GM23338 (cell line): ENCODE measurements at regions not wholly inside any gene's neighbourhood (a gene's known extent, or its start where the extent isn't known, plus 50 kb on each side); places are given as distances from the start of the nearest gene placed in this dataset.
A peak's percentile ranks its signal among the peaks of the same experiment; 100 is the strongest.

Source experiments
- ATAC-seq: fragments of 200-7000 bp; cut with Tn5 transposase; 3 replicates; pipeline ENCODE4 v1.9.1; 2020
- DNase-seq: peaks from one replicate; pipeline ENCODE4 v3.0.0-alpha.2; 2015; ENCODE audit warnings: low spot score
- H2AFZ ChIP-seq: fragments of 200-600 bp; sonication (generic); 2 replicates; pipeline ENCODE4 v1.8.0; 2016; ENCODE audit warnings: antibody characterized with exemption, mild to moderate bottlenecking, moderate library complexity
- H3F3A ChIP-seq: fragments of 200-600 bp; sonication (generic); replicated peaks from 2 replicates; pipeline ENCODE4 v1.8.0; 2017; ENCODE audit warnings: antibody characterized with exemption, mixed run types, low read depth
- H3K27ac ChIP-seq: fragments of 200-600 bp; sonication (generic); 2 replicates; pipeline ENCODE4 v1.6.1; 2016; ENCODE audit warnings: low read depth
- H3K27me3 ChIP-seq: fragments of 200-600 bp; sonication (generic); 2 replicates; pipeline ENCODE4 v1.8.0; 2016; ENCODE audit warnings: mild to moderate bottlenecking, mixed run types, moderate library complexity; ENCODE audit not compliant: insufficient read depth
- H3K36me3 ChIP-seq: fragments of 200-600 bp; sonication (generic); 2 replicates; pipeline ENCODE4 v1.8.0; 2016; ENCODE audit warnings: mild to moderate bottlenecking; ENCODE audit not compliant: insufficient read depth
- H3K4me1 ChIP-seq: fragments of 200-600 bp; sonication (generic); 2 replicates; pipeline ENCODE4 v1.8.0; 2016; ENCODE audit warnings: mild to moderate bottlenecking, moderate library complexity; ENCODE audit not compliant: insufficient read depth
- H3K4me2 ChIP-seq: fragments of 200-600 bp; sonication (generic); 2 replicates; pipeline ENCODE4 v1.7.1; 2017; ENCODE audit warnings: mixed run types
- H3K4me3 ChIP-seq: fragments of 200-600 bp; sonication (generic); 2 replicates; pipeline ENCODE4 v1.6.1; 2016; ENCODE audit warnings: mixed run types
- H3K79me2 ChIP-seq: fragments of 200-600 bp; sonication (generic); replicated peaks from 2 replicates; pipeline ENCODE4 v1.8.0; 2017; ENCODE audit warnings: mild to moderate bottlenecking; ENCODE audit not compliant: insufficient read depth
- H3K9me2 ChIP-seq: fragments of 200-600 bp; sonication (generic); 2 replicates; pipeline ENCODE4 v1.8.0; 2017; ENCODE audit not compliant: insufficient read depth
- H4K20me1 ChIP-seq: fragments of 200-600 bp; sonication (generic); replicated peaks from 2 replicates; pipeline ENCODE4 v1.8.0; 2017; ENCODE audit warnings: mild to moderate bottlenecking; ENCODE audit not compliant: insufficient read depth
- H3K27ac Mint-ChIP-seq: 2 replicates; pipeline ENCODE4 v1.8.0; 2020; ENCODE audit warnings: inconsistent platforms, mild to moderate bottlenecking, moderate library complexity, mixed read lengths
- H3K27me3 Mint-ChIP-seq: 3 replicates; pipeline ENCODE4 v1.8.0; 2022; ENCODE audit warnings: low read depth, mild to moderate bottlenecking, moderate library complexity, mixed read lengths, inconsistent platforms; ENCODE audit not compliant: insufficient read depth, poor library complexity
- H3K36me3 Mint-ChIP-seq: 3 replicates; pipeline ENCODE4 v1.8.0; 2021; ENCODE audit warnings: low read depth, mild to moderate bottlenecking, inconsistent platforms, moderate library complexity, mixed read lengths
- H3K4me1 Mint-ChIP-seq: 3 replicates; pipeline ENCODE4 v1.8.0; 2020; ENCODE audit warnings: mild to moderate bottlenecking, inconsistent platforms, mixed read lengths
- H3K4me3 Mint-ChIP-seq: 3 replicates; pipeline ENCODE4 v1.8.0; 2021; ENCODE audit warnings: moderate library complexity, mild to moderate bottlenecking, inconsistent platforms, mixed read lengths
- H3K9me3 Mint-ChIP-seq: 3 replicates; pipeline ENCODE4 v1.8.0; 2020; ENCODE audit warnings: moderate library complexity, mild to moderate bottlenecking, inconsistent platforms, mixed read lengths
- EZH2 ChIP-seq: fragments of 200-600 bp; sonication (generic); IDR thresholded peaks from one replicate; pipeline ENCODE4 v1.8.0; 2017; ENCODE audit warnings: antibody characterized with exemption, mild to moderate bottlenecking, low read depth; ENCODE audit not compliant: unreplicated experiment
- EZH2phosphoT487 ChIP-seq: fragments of 200-600 bp; sonication (generic); IDR thresholded peaks from one replicate; pipeline ENCODE4 v1.8.1; 2018; ENCODE audit warnings: antibody characterized with exemption; ENCODE audit not compliant: unreplicated experiment
- NANOG ChIP-seq: IDR thresholded peaks from 2 replicates; pipeline ENCODE4 v1.6.1; 2016; ENCODE audit warnings: antibody characterized with exemption, borderline replicate concordance
- POLR2AphosphoS5 ChIP-seq: IDR thresholded peaks from 2 replicates; pipeline ENCODE4 v1.6.1; 2016; ENCODE audit warnings: antibody characterized with exemption, low read depth
- STAT1 ChIP-seq: IDR thresholded peaks from one replicate; pipeline ENCODE4 v1.6.1; 2016; ENCODE audit warnings: antibody characterized with exemption; ENCODE audit not compliant: unreplicated experiment
- TF ChIP-seq, protein P1 (sequence below), 2 experiments: fragments of 200-600 bp in 1 of 2; sonication (generic) in 1 of 2; conservative IDR thresholded peaks; 2 replicates each; pipeline versions ENCODE4 v1.5.1 to v1.6.1; 2016 to 2017; ENCODE audit warnings: antibody characterized with exemption in 2 of 2, low read depth in 2 of 2, mild to moderate bottlenecking in 2 of 2, moderate library complexity in 1 of 2

DNA sequence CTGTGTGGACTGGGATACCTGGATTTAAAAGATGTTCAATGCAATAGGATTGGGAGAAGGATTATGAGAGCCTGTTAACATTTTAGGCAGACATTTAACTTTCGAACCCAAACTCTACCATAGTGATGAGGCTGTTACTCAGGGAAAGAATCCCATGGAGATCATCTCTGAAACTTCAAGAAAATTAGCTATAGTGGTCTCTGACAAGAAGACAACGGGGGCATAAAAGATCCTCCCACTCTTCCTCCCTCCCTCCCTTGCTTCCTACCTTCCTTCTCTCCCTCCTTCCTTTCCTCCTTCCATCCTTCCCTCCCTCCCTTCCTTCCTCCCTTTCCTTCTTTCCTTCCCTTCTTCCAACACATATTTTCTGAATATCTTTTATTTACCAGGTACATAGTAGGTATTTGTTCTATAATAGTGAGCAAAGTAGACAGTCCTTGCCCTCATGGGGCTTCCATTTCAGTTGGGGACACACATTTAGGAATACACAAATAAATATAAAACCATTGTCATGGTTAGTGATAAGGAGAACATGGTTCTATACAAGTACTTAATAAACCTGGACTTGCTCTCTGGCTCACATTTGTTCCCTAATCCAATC is 143.2 kb downstream of the ATP6V1G3 start:
- Histone ChIP-seq H3K4me1 (peaks cover 5% of the 10 kb centered on the region), H3K79me2 (no peaks in the 10 kb centered on the region), H3K4me3 (no peak overlapping the region), H3K27ac (no peak overlapping the region), H3F3A (no peaks in the 10 kb centered on the region), H2AFZ (no peak overlapping the region), H3K36me3 (no peaks in the 10 kb centered on the region), H3K9me2 (no peaks in the 10 kb centered on the region), H3K27me3 (no peaks in the 10 kb centered on the region), H3K4me2 (no peak overlapping the region), H4K20me1 (no peaks in the 10 kb centered on the region)
- Mint-ChIP-seq H3K27ac (no peak overlapping the region), H3K4me3 (no peak overlapping the region), H3K27me3 (peaks cover 2% of the 10 kb centered on the region), H3K9me3 (no peaks in the 10 kb centered on the region), H3K36me3 (no peaks in the 10 kb centered on the region), H3K4me1 (no peaks in the 10 kb centered on the region)
- TF ChIP-seq, protein P1, sequence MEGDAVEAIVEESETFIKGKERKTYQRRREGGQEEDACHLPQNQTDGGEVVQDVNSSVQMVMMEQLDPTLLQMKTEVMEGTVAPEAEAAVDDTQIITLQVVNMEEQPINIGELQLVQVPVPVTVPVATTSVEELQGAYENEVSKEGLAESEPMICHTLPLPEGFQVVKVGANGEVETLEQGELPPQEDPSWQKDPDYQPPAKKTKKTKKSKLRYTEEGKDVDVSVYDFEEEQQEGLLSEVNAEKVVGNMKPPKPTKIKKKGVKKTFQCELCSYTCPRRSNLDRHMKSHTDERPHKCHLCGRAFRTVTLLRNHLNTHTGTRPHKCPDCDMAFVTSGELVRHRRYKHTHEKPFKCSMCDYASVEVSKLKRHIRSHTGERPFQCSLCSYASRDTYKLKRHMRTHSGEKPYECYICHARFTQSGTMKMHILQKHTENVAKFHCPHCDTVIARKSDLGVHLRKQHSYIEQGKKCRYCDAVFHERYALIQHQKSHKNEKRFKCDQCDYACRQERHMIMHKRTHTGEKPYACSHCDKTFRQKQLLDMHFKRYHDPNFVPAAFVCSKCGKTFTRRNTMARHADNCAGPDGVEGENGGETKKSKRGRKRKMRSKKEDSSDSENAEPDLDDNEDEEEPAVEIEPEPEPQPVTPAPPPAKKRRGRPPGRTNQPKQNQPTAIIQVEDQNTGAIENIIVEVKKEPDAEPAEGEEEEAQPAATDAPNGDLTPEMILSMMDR (conservative IDR thresholded peaks at IDR 0.05; ENCODE audit: low read depth in 2 of 2) = no peak
- TF ChIP-seq EZH2 (no peak), EZH2phosphoT487 (no peak), POLR2AphosphoS5 (no peak)
- DNase-seq (no peak), ATAC-seq (no peak)

GRCh38 chr1:198391393-198392020 is 149.0 kb downstream of the ATP6V1G3 start:
- TF ChIP-seq NANOG (no peak), STAT1 (no peak)
- TF ChIP-seq, protein P1 (conservative IDR thresholded peaks at IDR 0.05; ENCODE audit: low read depth in 2 of 2) = no peak
- Histone ChIP-seq H3K36me3 (no peaks in the 10 kb centered on the region), H2AFZ (peak overlapping the region; percentile 64), H4K20me1 (no peaks in the 10 kb centered on the region), H3K79me2 (no peaks in the 10 kb centered on the region), H3K4me1 (peaks cover 5% of the 10 kb centered on the region), H3K9me2 (no peaks in the 10 kb centered on the region), H3F3A (no peaks in the 10 kb centered on the region), H3K27me3 (no peaks in the 10 kb centered on the region), H3K27ac (no peak overlapping the region), H3K4me3 (no peak overlapping the region), H3K4me2 (no peak overlapping the region)
- ATAC-seq (no peak), DNase-seq (no peak)
- H3K27me3 Mint-ChIP-seq = peaks cover 2% of the 10 kb centered on the region
- no peak overlapping the region for H3K27ac Mint-ChIP-seq
- peaks cover 9% of the 10 kb centered on the region; the same call in 2 of the 3 replicates for H3K4me1 Mint-ChIP-seq
- no peak overlapping the region for H3K4me3 Mint-ChIP-seq
- H3K36me3 Mint-ChIP-seq = no peaks in the 10 kb centered on the region
- no peaks in the 10 kb centered on the region for H3K9me3 Mint-ChIP-seq
